Right atrium auricular region (tissue), 2 donors: ENCODE measurements at regions not wholly inside any gene's neighbourhood (a gene's known extent, or its start where the extent isn't known, plus 50 kb on each side); places are given as distances from the start of the nearest gene placed in this dataset.

Experiments
- DNase-seq: peaks from one replicate; pipeline ENCODE4 v3.0.0-alpha.2; 2019; ENCODE audit warnings: low spot score
- H3K27ac ChIP-seq, 2 donors: fragments of 200-600 bp; sonication (generic); 1 replicate in 1 of 2; 2 replicates in 1 of 2; pipeline ENCODE4 v1.5.1; 2016 to 2019
- H3K27me3 ChIP-seq, 2 donors: fragments of 200-600 bp; sonication (generic); one replicate each; pipeline versions ENCODE4 v1.5.1 to v1.6.0; 2017 to 2019
- H3K36me3 ChIP-seq: fragments of 200-600 bp; sonication (generic); one replicate; pipeline ENCODE4 v1.5.1; 2016
- H3K4me1 ChIP-seq, 2 donors: fragments of 200-600 bp; sonication (generic); one replicate each; pipeline versions ENCODE4 v1.5.1 to v1.6.0; 2017 to 2019
- H3K4me3 ChIP-seq, 2 donors: fragments of 200-600 bp; sonication (generic); 1 replicate in 1 of 2; 2 replicates in 1 of 2; pipeline ENCODE4 v1.5.1; 2017 to 2019; ENCODE audit warnings: mild to moderate bottlenecking in 1 of 2, moderate library complexity in 1 of 2
- H3K9me3 ChIP-seq, 2 donors: fragments of 200-600 bp; sonication (generic); one replicate each; pipeline ENCODE4 v1.5.1; 2019
- TF ChIP-seq, protein P1 (sequence below), 2 donors: fragments of 200-600 bp; sonication (generic); IDR thresholded peaks; one replicate each; pipeline ENCODE4 v1.5.1; 2019; ENCODE audit warnings: antibody characterized with exemption in 2 of 2

DNA sequence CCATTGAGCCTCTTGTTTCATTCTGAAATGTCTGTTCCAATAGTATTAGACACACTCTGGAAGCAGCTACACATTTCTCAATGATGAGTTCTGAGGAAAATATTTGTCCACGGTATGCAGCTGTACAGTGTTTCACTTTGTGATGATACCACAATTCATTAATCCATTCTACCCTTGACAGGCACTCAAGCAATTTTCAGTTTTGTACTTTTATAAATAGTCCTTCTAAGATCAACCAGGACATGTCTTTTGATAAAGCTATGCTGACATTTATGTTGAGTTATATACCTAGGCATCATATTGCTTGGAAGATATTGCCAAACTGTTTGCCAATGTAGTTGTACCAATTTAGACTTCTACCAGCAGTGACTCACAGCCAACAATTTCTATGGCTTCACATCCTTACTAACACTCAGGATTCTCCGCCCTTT, 165.1 kb upstream of the COL8A1 start:
- Histone ChIP-seq H3K27ac (no peak overlapping the region), H3K4me3 (no peak overlapping the region), H3K27me3 (no peaks in the 10 kb centered on the region), H3K9me3 (peaks cover 0 to 9% of the 10 kb centered on the region in 2 donors), H3K4me1 (peaks cover 0 to 3% of the 10 kb centered on the region in 2 donors), H3K36me3 (no peaks in the 10 kb centered on the region)
- TF ChIP-seq, protein P1, sequence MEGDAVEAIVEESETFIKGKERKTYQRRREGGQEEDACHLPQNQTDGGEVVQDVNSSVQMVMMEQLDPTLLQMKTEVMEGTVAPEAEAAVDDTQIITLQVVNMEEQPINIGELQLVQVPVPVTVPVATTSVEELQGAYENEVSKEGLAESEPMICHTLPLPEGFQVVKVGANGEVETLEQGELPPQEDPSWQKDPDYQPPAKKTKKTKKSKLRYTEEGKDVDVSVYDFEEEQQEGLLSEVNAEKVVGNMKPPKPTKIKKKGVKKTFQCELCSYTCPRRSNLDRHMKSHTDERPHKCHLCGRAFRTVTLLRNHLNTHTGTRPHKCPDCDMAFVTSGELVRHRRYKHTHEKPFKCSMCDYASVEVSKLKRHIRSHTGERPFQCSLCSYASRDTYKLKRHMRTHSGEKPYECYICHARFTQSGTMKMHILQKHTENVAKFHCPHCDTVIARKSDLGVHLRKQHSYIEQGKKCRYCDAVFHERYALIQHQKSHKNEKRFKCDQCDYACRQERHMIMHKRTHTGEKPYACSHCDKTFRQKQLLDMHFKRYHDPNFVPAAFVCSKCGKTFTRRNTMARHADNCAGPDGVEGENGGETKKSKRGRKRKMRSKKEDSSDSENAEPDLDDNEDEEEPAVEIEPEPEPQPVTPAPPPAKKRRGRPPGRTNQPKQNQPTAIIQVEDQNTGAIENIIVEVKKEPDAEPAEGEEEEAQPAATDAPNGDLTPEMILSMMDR (IDR thresholded peaks at IDR 0.05), result no peak
- DNase-seq, result no peak

DNA sequence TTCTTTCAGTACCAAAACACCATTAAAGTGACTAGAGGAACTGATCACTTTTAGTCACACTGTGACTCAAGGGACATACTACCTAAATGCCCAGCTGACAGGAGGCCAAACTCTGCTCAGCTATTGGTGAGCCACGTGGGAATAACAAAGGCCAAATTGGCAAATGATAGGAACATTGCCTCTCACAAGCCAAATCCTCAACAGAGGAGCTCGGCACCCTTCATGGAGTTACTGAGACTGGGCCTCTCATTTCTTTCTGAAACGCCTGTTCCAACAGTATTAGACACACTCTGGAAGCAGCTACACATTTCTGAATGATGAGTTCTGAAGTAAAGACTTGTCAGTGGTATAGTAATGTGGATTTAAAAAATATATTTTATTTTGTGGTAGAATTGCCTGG, 166.0 kb upstream of the COL8A1 start:
- H3K27me3 ChIP-seq, result no peaks in the 10 kb centered on the region
- H3K4me1 ChIP-seq, result peaks cover 0 to 3% of the 10 kb centered on the region in 2 donors
- TF ChIP-seq, protein P1 (IDR thresholded peaks at IDR 0.05), result no peak
- H3K4me3 ChIP-seq, result no peak overlapping the region
- no peaks in the 10 kb centered on the region for H3K36me3 ChIP-seq
- no peak for DNase-seq
- peak overlapping the region; percentile 2 to 9 for H3K27ac ChIP-seq
- H3K9me3 ChIP-seq, result no peaks in the 10 kb centered on the region

DNA sequence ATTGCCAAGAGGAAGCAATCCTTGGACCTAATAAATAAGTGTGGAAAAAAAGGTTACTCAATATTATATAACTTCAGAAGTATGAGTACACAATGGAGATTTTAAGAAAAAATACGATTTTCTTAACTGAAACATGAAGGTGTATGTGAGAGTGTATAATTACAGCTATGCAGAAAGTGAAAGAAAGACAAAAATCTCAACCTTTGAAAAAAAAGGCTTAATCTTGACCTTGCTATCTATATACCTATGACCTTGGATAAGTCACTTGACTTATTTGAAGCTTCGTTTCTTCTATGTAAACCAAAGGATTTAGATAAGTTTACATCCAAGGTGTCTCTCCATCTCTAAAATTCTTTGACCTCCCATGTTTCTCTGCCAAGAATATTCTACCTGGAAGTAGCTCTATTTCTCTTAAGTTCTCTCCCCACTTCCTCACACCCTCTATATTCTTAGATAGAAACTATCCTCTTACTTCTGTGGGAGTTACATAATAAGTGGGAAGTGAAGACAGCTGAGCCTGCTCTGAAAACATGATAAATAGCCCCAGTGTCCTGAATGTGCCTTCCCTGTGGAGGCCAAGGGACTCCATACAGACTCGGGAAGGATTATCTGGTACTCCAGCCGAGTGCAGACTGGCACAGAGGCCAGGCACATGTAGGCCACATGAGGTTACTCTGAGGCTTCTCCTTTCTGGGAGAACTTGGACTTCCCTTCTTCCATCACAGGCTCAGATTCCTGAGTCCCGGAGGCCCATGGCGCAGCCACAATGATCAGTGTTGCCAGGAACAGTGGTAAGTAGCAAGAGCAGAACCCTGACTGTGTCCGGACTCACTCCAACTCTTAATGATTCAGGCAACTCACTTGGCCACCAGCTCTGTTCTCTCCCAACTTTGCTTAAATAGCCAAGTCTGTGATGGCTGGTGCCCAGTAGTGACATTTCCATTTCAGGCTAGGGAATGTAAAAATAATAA, 166.8 kb upstream of the COL8A1 start:
- peaks cover 0 to 3% of the 10 kb centered on the region in 2 donors for H3K4me1 ChIP-seq
- H3K27ac ChIP-seq, result peak overlapping the region in 1 of 2 donors; percentile 30
- no peaks in the 10 kb centered on the region for H3K27me3 ChIP-seq
- peak; percentile 73 for DNase-seq
- H3K4me3 ChIP-seq, result no peak overlapping the region
- H3K9me3 ChIP-seq, result no peaks in the 10 kb centered on the region
- H3K36me3 ChIP-seq, result no peaks in the 10 kb centered on the region
- TF ChIP-seq, protein P1 (IDR thresholded peaks at IDR 0.05), result no peak

DNA sequence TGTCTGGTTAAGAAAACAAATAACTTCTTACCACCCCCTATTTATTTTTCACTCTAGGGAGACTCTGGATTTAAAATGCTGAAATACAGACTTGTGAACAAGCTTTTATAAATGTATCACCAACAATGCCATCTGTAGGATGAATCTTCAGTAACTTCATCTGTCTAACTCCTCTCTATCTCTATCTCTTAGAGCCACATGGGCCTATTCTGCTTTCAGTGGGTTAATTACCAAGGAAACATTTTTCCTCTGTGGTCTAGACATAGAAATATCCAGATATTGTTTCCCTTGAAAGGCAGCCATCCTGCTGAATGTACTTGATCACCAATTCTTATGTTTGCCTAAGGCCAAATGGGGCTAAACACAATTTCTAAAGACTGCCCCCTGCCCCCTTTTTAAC, 167.6 kb upstream of the COL8A1 start:
- no peak overlapping the region for H3K27ac ChIP-seq
- no peaks in the 10 kb centered on the region for H3K36me3 ChIP-seq
- no peaks in the 10 kb centered on the region for H3K27me3 ChIP-seq
- TF ChIP-seq, protein P1 (IDR thresholded peaks at IDR 0.05), result no peak
- H3K4me1 ChIP-seq, result peaks cover 0 to 3% of the 10 kb centered on the region in 2 donors
- no peak for DNase-seq
- H3K4me3 ChIP-seq, result no peak overlapping the region
- no peaks in the 10 kb centered on the region for H3K9me3 ChIP-seq

DNA sequence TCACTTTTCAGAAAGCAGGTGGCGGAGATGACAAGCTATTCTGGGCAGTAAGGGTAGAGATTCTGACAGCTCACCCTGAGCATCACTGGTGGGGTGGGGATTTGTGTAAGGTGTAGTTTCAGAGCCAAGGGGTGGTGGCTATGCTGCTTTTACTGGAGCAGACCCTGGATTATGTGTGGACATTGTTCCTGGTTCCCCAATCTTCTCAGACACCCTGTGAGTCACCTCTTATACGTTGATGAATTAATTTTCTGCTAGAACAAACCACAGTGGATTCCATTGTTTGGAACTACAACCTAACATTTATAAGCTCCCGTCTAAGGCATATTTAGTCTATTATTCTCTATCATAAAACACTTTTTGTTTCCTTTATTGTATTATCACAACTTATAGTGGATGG, 169.5 kb upstream of the COL8A1 start:
- Histone ChIP-seq H3K27me3 (no peaks in the 10 kb centered on the region), H3K27ac (no peak overlapping the region), H3K4me1 (peaks cover 0 to 3% of the 10 kb centered on the region in 2 donors), H3K36me3 (no peaks in the 10 kb centered on the region), H3K9me3 (no peaks in the 10 kb centered on the region), H3K4me3 (no peak overlapping the region)
- no peak for DNase-seq
- TF ChIP-seq, protein P1 (IDR thresholded peaks at IDR 0.05), result no peak
